Common myeloid progenitor, CD34-positive (primary cell): ENCODE measurements at regions not wholly inside any gene's neighbourhood (a gene's known extent, or its start where the extent isn't known, plus 50 kb on each side); places are given as distances from the start of the nearest gene placed in this dataset.

Experiments
- CTCF ChIA-PET: fragments of 350-600 bp; sonication (Branson Sonifier 250); formaldehyde crosslinking; loops from one replicate; lab custom pipeline; 2021; ENCODE audit warnings: antibody characterized with exemption; lab: Charles Lee
- POLR2A ChIA-PET: fragments of 350-600 bp; sonication (Branson Sonifier 250); formaldehyde crosslinking; loops from one replicate; lab custom pipeline; 2021; ENCODE audit warnings: antibody characterized with exemption; lab: Charles Lee
- DNase-seq, 3 donors: peaks; one replicate each; pipeline versions ENCODE4 v3.0.0 to v3.0.0-alpha.2; 2013
- H3K27ac ChIP-seq, 2 experiments: 1 replicate in 1 of 2; 2 replicates in 1 of 2; pipeline ENCODE4 v1.7.0; 2013; ENCODE audit warnings: inconsistent platforms in 2 of 2, low read length in 2 of 2, mild to moderate bottlenecking in 2 of 2, low read depth in 1 of 2, moderate library complexity in 1 of 2; ENCODE audit not compliant: severe bottlenecking in 2 of 2, insufficient read depth in 1 of 2, poor library complexity in 1 of 2
- H3K27me3 ChIP-seq, 5 experiments: replicated peaks in 2 of 5; 1 replicate in 3 of 5; 2 replicates in 2 of 5; pipeline versions ENCODE4 v1.6.1 to v1.7.0; 2013; ENCODE audit warnings: low read length in 4 of 5, mild to moderate bottlenecking in 2 of 5, moderate library complexity in 2 of 5, inconsistent platforms in 1 of 5; ENCODE audit not compliant: insufficient read depth in 5 of 5, control insufficient read depth in 4 of 5
- H3K36me3 ChIP-seq, 4 experiments: 1 replicate in 2 of 4; 2 replicates in 2 of 4; pipeline versions ENCODE4 v1.6.1 to v1.7.0; 2013; ENCODE audit warnings: low read length in 3 of 4, control low read depth in 1 of 4, mild to moderate bottlenecking in 1 of 4; ENCODE audit not compliant: control insufficient read depth in 4 of 4, insufficient read depth in 4 of 4
- H3K4me1 ChIP-seq, 4 experiments: 1 replicate in 3 of 4; 2 replicates in 1 of 4; pipeline versions ENCODE4 v1.6.1 to v1.7.1; 2013; ENCODE audit warnings: low read length in 3 of 4, mild to moderate bottlenecking in 3 of 4, control low read depth in 1 of 4, inconsistent platforms in 1 of 4, moderate library complexity in 1 of 4; ENCODE audit not compliant: control insufficient read depth in 4 of 4, insufficient read depth in 4 of 4; ENCODE audit errors: control extremely low read depth in 1 of 4
- H3K4me3 ChIP-seq, 7 experiments: 1 replicate in 4 of 7; 2 replicates in 3 of 7; pipeline versions ENCODE4 v1.5.1 to v1.7.0; 2013; ENCODE audit warnings: mild to moderate bottlenecking in 7 of 7, low read length in 6 of 7, moderate library complexity in 6 of 7, inconsistent platforms in 2 of 7, low read depth in 2 of 7, control low read depth in 1 of 7; ENCODE audit not compliant: insufficient read depth in 4 of 7, control insufficient read depth in 1 of 7; ENCODE audit errors: extremely low read depth in 1 of 7
- H3K9me3 ChIP-seq, 5 experiments: 1 replicate in 4 of 5; 2 replicates in 1 of 5; pipeline versions ENCODE4 v1.6.1 to v1.7.1; 2013; ENCODE audit warnings: low read length in 4 of 5, mild to moderate bottlenecking in 2 of 5, inconsistent platforms in 1 of 5, low read depth in 1 of 5, moderate library complexity in 1 of 5; ENCODE audit not compliant: control insufficient read depth in 4 of 5, insufficient read depth in 2 of 5; ENCODE audit errors: control extremely low read depth in 1 of 5
- WGBS: methylation state at CpG from one replicate; pipeline ENCODE4 v1.1.5; 2013; ENCODE audit not compliant: insufficient coverage; 5-methylcytosine and 5-hydroxymethylcytosine counted together

DNA sequence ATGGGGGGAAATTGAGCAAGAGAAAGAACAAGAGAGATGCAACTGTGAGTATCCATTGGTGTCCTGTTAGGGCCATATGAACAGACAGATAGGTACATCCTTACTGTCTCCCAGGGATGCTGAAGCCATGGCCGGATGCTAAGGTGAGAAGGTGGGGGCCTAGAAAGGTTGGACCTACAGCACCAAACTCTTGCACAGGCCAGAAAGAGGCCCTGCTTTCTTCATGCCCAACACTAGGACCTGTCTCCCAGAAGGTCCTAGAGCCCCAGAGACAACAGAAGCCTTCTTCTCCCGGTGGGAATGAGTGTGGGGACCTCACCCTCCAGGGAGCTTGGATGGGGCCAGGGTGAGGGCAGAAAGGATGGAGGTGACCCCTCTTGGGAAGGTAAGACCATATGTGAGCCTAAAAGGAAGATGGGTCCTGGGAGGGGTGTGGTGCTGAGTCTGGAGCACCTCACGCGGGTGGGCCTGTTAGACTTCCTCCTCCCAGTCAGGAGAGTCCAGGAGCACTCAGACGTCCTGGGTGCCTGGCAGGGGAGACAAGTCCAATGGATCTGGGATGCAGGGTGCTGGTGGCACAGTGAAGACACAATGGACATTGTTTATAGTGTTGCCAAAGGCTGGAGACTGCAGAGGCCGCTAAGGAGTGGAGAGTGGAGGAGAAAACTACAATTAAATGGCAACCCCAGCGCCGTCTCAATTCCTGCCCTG is 265.3 kb downstream of the CYP26B1 start:
- Histone ChIP-seq H3K4me1 (peaks cover 0 to 4% (median 2%) of the 10 kb centered on the region in 4 experiments), H3K36me3 (no peaks in the 10 kb centered on the region), H3K4me3 (no peak overlapping the region), H3K9me3 (peaks cover 0 to 6% (median 5%) of the 10 kb centered on the region in 5 experiments), H3K27ac (no peak overlapping the region), H3K27me3 (peaks cover 0 to 8% (median 0%) of the 10 kb centered on the region in 5 experiments)
- 93% methylated on average over 8 of the region's 8 CpGs for WGBS
- POLR2A ChIA-PET = no interaction called here
- CTCF ChIA-PET = interaction anchor here (0.9 to 1.8 kb wide), 2 partner anchors 10 kb away, joined by 3 to 6 read pairs; no protein-coding TSS in a partner anchor
- no peak for DNase-seq

DNA sequence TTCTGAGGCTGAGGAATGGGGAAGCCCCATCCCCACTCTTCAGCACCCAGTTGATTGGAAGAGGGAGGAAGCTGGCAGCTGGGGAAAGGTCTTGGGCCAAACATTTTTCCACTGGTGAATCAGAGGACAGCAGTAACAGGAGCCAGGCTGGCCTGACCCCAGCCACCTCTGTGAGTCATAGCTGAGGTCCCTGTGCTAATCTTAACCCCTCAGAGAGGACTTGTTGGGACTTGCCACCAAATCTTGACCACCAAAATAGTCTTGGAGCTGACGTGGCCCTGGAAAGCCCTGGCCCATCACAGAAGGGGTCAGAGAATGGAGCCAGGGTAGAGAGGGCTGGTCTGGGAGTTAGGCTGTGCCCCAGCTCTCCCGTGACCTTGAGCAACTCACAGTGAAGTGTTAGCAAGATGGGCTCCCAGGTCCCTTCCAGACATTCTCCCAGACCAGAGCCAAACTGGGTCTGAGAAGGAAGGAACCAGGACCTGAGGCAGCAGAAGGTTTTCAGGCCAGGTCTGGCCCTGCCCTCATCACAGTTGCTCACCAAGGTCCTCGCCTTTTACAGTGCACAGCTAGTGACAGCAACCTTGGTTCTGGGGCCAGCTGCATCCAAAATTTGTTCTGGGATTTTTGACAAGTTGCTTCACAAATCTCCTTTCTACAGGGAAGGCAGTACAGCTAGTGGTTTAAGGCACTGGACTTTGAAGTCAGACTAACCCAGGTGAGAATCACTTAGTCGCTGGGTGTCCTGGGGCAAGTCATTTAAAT is 266.6 kb downstream of the CYP26B1 start:
- Histone ChIP-seq H3K4me3 (no peak overlapping the region), H3K4me1 (peaks cover 0 to 4% (median 2%) of the 10 kb centered on the region in 4 experiments), H3K27ac (no peak overlapping the region), H3K27me3 (peaks cover 0 to 2% (median 0%) of the 10 kb centered on the region in 5 experiments), H3K9me3 (peaks cover 0 to 5% (median under 1%) of the 10 kb centered on the region in 5 experiments), H3K36me3 (no peaks in the 10 kb centered on the region)
- no peak for DNase-seq
- POLR2A ChIA-PET = no interaction called here
- CTCF ChIA-PET = interaction anchor here (0.7 to 1.8 kb wide), 2 partner anchors 9 to 84 kb away, joined by 3 to 6 read pairs; no protein-coding TSS in a partner anchor
- WGBS = 95% methylated on average over 4 of the region's 4 CpGs

GRCh38 chr2:71880287-71880686 is 267.4 kb downstream of the CYP26B1 start:
- no peaks in the 10 kb centered on the region for H3K36me3 ChIP-seq
- H3K4me3 ChIP-seq = no peak overlapping the region
- peaks cover 0 to 4% (median 2%) of the 10 kb centered on the region in 4 experiments for H3K4me1 ChIP-seq
- ChIA-PET POLR2A (no interaction called here), CTCF (interaction anchor here (0.7 to 1.8 kb wide), 2 partner anchors 8 to 83 kb away, joined by 3 to 6 read pairs; no protein-coding TSS in a partner anchor)
- no peak for DNase-seq
- 84% methylated on average over 3 of the region's 3 CpGs for WGBS
- no peaks in the 10 kb centered on the region for H3K27me3 ChIP-seq
- H3K9me3 ChIP-seq = peaks cover 0 to 1% (median 0%) of the 10 kb centered on the region in 5 experiments
- no peak overlapping the region for H3K27ac ChIP-seq

DNA sequence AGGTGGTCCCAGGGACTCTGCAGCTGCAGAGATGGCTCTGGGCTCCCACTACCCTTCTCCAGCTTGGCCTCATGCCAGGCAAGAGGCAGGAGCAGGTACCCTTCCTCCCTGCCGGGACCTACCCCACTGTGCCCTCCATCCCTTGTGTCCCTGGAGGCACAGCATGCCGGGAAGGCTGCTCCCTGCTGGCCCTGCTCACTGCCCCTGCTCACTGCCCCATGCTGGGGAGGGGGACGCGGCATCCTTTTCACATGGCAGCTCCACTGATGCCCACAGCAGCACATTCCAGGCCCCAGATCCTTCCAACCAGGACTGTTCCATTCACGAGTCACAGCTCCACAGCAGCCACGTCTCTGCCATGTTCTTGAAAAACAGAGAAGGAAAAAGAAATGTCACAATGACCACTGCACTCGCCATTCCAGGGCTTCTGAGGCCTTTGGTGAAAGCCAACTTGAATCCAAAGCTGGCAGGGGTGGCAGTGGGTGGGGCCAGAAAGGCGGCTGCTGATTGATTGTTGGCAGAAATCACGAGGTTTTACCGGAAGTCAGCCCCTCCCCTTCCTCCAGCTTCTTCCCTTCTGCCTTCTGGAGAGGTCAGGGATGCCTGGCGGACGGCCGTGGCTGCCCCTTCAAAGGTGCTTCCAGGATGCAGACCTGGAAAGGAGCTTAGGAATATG is 268.0 kb downstream of the CYP26B1 start:
- Histone ChIP-seq H3K27me3 (no peaks in the 10 kb centered on the region), H3K9me3 (no peaks in the 10 kb centered on the region), H3K4me3 (no peak overlapping the region), H3K4me1 (peaks cover 0 to 4% (median 2%) of the 10 kb centered on the region in 4 experiments), H3K27ac (no peak overlapping the region), H3K36me3 (no peaks in the 10 kb centered on the region)
- WGBS = 94% methylated on average over 8 of the region's 13 CpGs
- no peak for DNase-seq
- POLR2A ChIA-PET = no interaction called here
- CTCF ChIA-PET = no interaction called here

DNA sequence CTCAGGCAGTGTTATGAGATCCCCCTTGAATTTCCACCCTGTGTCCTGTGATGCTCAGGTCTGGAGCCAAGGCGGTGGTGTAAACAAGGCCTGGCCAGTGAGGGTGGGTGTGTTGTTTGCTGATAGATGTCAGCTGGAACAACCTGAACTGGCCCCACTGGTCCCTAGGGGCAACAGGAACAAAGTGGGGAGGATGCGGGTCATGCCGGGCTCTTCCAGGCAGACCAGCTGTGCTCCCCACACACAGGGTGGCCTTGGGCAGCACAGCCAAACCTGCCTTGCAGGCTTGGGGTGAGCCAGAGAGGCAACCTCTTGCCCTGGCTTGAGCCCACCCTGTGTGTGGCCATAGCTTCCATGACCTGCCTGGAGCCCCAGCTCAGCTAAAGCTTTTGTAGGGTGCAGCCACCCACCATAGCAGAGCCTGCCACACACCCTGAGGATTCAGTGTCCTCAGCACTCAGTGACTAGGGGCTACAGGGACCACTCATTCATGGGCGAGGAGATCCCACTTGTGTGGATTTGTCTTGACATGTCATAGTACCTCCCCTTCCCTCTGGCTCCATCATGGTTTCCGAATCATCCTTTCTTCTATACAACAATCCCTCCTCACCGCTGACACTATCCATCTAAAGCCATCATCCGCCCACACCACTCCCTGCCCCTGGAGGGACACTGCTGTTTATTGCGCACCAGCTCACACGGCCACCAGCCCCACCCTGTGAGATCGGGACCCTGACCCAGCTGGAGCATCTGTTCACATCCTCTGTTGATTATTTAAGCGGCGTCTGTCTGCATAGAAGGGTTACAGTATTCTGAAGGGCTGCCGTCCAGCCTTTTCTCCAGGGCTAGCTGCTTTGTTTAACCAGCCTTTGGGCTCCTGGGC is 268.8 kb downstream of the CYP26B1 start:
- POLR2A ChIA-PET = no interaction called here
- no peak for DNase-seq

DNA sequence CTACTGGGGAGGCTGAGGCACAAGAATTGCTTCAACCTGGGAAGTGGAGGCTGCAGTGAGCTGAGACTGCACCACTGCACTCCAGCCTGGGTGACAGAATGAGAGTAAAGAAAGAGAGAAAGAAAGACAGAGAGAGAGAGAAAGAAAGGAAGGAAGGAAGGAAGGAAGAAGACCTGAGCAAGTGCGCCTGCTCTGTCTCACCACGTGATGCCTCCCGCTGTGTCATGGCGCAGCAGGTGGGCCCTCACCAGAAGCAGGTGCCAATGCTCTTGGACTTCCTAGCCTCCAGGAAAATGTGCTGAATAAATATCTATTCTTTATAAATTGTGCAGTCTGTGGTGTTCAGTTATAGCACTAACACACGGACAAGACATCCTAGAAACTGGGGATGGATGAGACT is 270.0 kb downstream of the CYP26B1 start:
- Histone ChIP-seq H3K9me3 (no peaks in the 10 kb centered on the region), H3K4me1 (no peaks in the 10 kb centered on the region), H3K36me3 (no peaks in the 10 kb centered on the region), H3K4me3 (no peak overlapping the region), H3K27ac (no peak overlapping the region), H3K27me3 (no peaks in the 10 kb centered on the region)
- POLR2A ChIA-PET = no interaction called here
- WGBS = 81% methylated on average over 4 of the region's 5 CpGs
- DNase-seq = no peak
- CTCF ChIA-PET = no interaction called here

More for the DNA sequence above, 268.8 kb downstream of the CYP26B1 start:
- Histone ChIP-seq H3K4me1 (peaks cover 0 to 4% (median 2%) of the 10 kb centered on the region in 4 experiments), H3K36me3 (no peaks in the 10 kb centered on the region), H3K4me3 (no peak overlapping the region), H3K27ac (no peak overlapping the region), H3K9me3 (no peaks in the 10 kb centered on the region), H3K27me3 (no peaks in the 10 kb centered on the region)
- 96% methylated on average over 11 of the region's 13 CpGs for WGBS
- CTCF ChIA-PET = no interaction called here
